ENCODE measurements at regions not wholly inside any gene's neighbourhood (a gene's known extent, or its start where the extent isn't known, plus 50 kb on each side); places are given as distances from the start of the nearest gene placed in this dataset.

DNA sequence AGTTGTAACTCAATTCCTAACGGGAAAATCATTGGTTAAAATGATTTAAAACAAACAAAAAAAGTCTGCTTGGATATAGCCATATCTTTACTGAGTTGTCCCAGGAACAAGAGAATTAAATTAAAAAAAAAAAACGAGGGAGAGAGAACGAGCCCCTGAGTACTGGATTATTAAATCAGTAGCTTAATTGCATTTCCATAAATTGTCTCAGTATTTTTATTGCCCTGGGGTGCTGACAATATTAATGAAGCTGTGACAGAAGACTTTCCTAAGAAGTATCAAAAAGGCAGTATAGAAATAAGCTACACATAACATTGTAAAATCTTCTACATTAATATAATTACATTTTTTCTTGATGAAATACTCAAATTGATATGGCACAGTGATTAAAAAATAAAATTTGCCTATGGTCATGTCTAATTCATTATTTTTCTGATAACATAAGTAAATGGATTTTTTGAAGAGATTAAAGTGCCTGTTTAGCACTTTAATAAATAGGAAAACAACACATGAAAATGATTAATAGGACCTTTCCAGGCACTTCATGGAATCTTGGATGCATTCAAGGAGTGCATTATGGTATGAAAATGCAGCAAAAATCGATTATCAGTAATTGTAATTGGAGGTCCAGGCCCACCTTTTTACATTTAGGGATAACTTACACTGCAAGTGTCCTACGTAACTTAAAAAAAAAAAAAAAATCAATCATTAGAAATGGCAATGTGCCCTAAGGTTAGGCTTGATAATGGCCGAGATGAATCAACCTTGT lies 2233.4 kb downstream of the ARAP2 start:
- TF ChIP-seq, protein P1, sequence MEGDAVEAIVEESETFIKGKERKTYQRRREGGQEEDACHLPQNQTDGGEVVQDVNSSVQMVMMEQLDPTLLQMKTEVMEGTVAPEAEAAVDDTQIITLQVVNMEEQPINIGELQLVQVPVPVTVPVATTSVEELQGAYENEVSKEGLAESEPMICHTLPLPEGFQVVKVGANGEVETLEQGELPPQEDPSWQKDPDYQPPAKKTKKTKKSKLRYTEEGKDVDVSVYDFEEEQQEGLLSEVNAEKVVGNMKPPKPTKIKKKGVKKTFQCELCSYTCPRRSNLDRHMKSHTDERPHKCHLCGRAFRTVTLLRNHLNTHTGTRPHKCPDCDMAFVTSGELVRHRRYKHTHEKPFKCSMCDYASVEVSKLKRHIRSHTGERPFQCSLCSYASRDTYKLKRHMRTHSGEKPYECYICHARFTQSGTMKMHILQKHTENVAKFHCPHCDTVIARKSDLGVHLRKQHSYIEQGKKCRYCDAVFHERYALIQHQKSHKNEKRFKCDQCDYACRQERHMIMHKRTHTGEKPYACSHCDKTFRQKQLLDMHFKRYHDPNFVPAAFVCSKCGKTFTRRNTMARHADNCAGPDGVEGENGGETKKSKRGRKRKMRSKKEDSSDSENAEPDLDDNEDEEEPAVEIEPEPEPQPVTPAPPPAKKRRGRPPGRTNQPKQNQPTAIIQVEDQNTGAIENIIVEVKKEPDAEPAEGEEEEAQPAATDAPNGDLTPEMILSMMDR (conservative IDR thresholded peaks at IDR 0.05; ENCODE audit: low read depth, low read length), result no peak
- H3K4me3 ChIP-seq (ENCODE audit: low read length), result no peak overlapping the region
- DNase-seq (ENCODE audit: low read depth), result no peak

DNA sequence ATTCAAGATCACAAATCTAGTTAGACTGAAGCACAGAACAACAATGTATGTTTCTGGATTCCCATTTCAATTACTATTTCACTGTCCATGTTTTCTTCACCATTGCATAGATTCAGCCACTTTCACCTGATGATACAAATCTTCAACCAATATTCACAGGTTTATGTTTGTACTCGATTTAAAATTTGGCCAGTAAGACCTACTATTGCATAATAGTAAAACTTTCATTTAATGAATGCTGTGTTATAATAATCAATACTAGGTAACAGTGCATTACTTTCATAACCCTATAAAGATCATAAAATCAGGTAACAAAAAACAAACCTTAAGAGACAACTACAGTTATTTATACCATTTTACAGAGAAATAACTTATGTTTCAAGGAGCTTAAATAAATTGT lies 2209.1 kb downstream of the ARAP2 start:
- no peak for DNase-seq (ENCODE audit: low read depth)
- no peak overlapping the region for H3K4me3 ChIP-seq (ENCODE audit: low read length)
- TF ChIP-seq, protein P1 (conservative IDR thresholded peaks at IDR 0.05; ENCODE audit: low read depth, low read length), result no peak

DNA sequence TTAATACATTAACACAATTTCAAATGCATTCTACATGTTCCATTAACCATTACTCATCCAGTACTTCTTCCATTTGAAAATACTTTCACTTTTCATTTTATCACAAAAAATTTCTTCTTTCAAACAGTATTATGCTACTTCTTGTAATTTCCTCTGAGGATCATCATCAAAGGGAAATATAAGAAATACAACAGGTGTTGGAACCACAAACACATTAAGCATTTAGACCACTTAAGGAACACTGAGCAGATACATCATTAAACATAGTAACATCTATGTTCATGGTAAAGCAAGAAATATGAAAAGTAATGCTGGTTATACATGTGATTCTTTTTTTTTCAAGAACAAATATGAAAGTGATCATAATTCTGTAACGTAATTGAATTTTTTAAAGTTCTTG lies 2207.0 kb downstream of the ARAP2 start:
- H3K4me3 ChIP-seq (ENCODE audit: low read length), result no peak overlapping the region
- TF ChIP-seq, protein P1 (conservative IDR thresholded peaks at IDR 0.05; ENCODE audit: low read depth, low read length), result no peak
- no peak for DNase-seq (ENCODE audit: low read depth)

DNA sequence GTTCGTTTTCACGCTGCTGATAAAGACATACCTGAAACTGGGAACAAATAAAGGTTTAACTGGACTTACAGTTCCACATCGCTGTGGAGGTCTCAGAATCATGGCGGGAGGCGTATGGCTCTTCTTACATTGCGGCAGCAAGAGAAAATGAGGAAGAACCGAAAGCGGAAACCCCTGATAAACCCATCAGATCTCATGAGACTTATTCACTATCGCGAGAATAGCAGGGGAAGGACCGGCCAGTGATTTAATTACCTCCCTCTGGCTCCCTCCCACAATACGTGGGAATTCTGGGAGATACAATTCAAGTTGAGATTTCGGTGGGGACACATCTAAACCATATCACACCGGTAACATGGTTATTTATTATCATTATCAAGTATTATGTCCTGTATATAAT lies 2204.5 kb downstream of the ARAP2 start:
- TF ChIP-seq, protein P1 (conservative IDR thresholded peaks at IDR 0.05; ENCODE audit: low read depth, low read length), result no peak
- no peak overlapping the region for H3K4me3 ChIP-seq (ENCODE audit: low read length)
- no peak for DNase-seq (ENCODE audit: low read depth)

DNA sequence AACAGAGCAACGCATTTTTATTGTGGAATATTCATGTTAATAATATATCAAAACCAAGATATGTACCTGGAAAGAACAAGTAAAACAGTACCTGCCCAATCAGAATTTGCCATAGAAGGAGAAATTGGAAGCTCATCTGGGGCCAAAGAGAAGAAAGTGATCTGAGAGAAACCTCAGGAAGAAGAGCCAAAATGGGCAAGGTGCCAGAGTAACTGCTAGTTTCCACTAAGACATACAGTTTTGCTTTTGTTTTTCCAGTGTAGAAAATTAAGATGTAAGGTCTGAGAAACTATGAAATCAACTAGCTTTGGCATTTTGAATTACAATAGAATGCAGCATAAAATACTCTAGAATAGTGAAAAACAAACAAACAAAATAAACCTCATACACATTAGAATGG lies 2201.2 kb downstream of the ARAP2 start:
- no peak overlapping the region for H3K4me3 ChIP-seq (ENCODE audit: low read length)
- TF ChIP-seq, protein P1 (conservative IDR thresholded peaks at IDR 0.05; ENCODE audit: low read depth, low read length), result no peak
- DNase-seq (ENCODE audit: low read depth), result no peak

DNA sequence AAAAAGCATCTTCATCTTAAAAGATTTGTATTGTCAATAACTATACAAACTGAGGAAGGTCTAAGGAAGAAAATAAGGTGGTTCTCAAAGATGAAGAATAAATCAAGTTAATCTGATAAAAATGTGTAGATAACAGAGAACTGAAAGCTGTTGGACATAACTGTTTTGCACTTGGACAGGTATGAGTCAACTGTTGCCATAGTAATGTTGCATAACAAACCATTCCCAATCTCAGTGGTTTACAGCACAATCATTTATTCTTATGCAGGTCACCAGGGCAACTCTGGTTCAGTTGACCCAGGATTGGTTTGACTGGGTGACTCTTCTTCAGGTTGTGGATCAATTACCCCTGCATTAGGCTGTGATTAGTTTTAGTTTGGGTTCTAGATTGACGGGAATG lies 2197.7 kb downstream of the ARAP2 start:
- TF ChIP-seq, protein P1 (conservative IDR thresholded peaks at IDR 0.05; ENCODE audit: low read depth, low read length), result no peak
- DNase-seq (ENCODE audit: low read depth), result peak; percentile 55
- no peak overlapping the region for H3K4me3 ChIP-seq (ENCODE audit: low read length)

DNA sequence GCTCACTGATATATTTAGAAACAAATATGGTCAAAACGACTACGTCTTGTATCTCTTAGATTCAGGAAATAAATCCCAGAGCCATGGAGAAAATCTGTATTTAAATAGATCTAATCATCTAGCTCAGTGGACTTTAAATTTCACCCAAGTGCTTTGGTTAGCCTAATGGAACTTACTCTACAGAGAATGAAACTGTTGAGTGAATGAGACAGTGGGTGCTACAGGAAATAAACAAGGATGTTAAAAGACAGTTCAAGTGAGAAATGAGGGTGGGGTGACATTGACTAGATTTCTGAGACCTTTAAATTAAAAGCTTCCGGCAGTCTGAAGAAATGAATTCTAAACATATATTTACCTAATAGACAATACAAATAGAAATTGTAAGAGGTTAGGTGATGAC lies 2197.0 kb downstream of the ARAP2 start:
- TF ChIP-seq, protein P1 (conservative IDR thresholded peaks at IDR 0.05; ENCODE audit: low read depth, low read length), result no peak
- DNase-seq (ENCODE audit: low read depth), result no peak
- no peak overlapping the region for H3K4me3 ChIP-seq (ENCODE audit: low read length)

Data from retinal pigment epithelial cell (primary cell).